ENCODE measurements at regions not wholly inside any gene's neighbourhood (a gene's known extent, or its start where the extent isn't known, plus 50 kb on each side); places are given as distances from the start of the nearest gene placed in this dataset.

DNA sequence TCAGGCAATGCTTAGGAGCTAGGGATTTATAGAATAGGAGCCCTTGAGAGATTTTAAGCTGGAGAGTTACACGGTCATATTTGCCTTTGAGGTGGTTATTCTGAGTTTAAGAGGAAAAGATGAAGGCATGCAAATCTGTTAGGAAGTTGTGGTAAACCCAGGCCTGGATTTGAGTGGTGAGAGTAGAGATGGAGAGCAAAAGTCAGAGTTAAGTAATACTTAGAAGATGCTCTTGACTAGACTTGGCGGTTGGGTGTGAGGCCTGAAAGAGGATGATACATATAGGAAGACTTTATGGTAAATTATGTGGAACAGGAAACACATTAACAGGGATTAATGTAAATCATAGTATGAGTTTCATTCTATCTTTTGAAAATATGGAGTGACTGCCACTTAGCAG lies 136.0 kb upstream of the ARX start:
- TF ChIP-seq POLR2A (IDR thresholded peaks at IDR 0.05): no peak
- TF ChIP-seq, protein P1, sequence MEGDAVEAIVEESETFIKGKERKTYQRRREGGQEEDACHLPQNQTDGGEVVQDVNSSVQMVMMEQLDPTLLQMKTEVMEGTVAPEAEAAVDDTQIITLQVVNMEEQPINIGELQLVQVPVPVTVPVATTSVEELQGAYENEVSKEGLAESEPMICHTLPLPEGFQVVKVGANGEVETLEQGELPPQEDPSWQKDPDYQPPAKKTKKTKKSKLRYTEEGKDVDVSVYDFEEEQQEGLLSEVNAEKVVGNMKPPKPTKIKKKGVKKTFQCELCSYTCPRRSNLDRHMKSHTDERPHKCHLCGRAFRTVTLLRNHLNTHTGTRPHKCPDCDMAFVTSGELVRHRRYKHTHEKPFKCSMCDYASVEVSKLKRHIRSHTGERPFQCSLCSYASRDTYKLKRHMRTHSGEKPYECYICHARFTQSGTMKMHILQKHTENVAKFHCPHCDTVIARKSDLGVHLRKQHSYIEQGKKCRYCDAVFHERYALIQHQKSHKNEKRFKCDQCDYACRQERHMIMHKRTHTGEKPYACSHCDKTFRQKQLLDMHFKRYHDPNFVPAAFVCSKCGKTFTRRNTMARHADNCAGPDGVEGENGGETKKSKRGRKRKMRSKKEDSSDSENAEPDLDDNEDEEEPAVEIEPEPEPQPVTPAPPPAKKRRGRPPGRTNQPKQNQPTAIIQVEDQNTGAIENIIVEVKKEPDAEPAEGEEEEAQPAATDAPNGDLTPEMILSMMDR (IDR thresholded peaks at IDR 0.05): no peak

Data from lower leg skin (tissue), 3 donors.